ENCODE measurements at regions not wholly inside any gene's neighbourhood (a gene's known extent, or its start where the extent isn't known, plus 50 kb on each side); places are given as distances from the start of the nearest gene placed in this dataset.
"Not testable (repeated sequence)": the region's sequence is repeated elsewhere in the genome, so short reads cannot be mapped to it uniquely, and the experiment has no call there.

- BruUV-seq (replicated peaks): no TSS peak
- Histone ChIP-seq H3K9me2 (ENCODE audit: insufficient read depth) (no peaks in the 10 kb centered on the region), H3K36me3 (ENCODE audit: low read depth) (no peaks in the 10 kb centered on the region), H4K20me1 (ENCODE audit: insufficient read depth) (no peaks in the 10 kb centered on the region), H3K4me1 (replicated peaks; ENCODE audit: insufficient read depth) (no peaks in the 10 kb centered on the region), H3K79me2 (ENCODE audit: low read depth) (no peaks in the 10 kb centered on the region), H3K4me3 (no peak overlapping the region), H2AFZ (no peak overlapping the region), H3K9me3 (ENCODE audit: insufficient read depth, low read depth) (no peaks in the 10 kb centered on the region), H3F3A (ENCODE audit: insufficient read depth, low read depth) (no peaks in the 10 kb centered on the region), H3K4me2 (no peak overlapping the region), H3K27ac (no peak overlapping the region), H3K27me3 (ENCODE audit: insufficient read depth, low read depth) (peaks cover 12% of the 10 kb centered on the region; the same call in 1 of the 2 replicates)
- intact Hi-C loops (cut with micrococcal nuclease; ENCODE audit: unreplicated experiment): no loop called here
- POLR2A ChIA-PET (ENCODE audit: unreplicated experiment): no interaction called here
- CTCF ChIA-PET: no interaction called here
- no peak for DNase-seq
- no peak for TF ChIP-seq EZH2 (IDR thresholded peaks at IDR 0.05; ENCODE audit: low read depth)
- TF ChIP-seq CTCF (conservative IDR thresholded peaks at IDR 0.05): no peak
Measured at GRCh38 chr12:128109636-128110035, 157.3 kb upstream of the TMEM132C start.

- no peak for DNase-seq
- Histone ChIP-seq H3K9me2 (ENCODE audit: insufficient read depth) (no peaks in the 10 kb centered on the region), H3K4me3 (no peak overlapping the region), H3K4me2 (no peak overlapping the region), H3K4me1 (replicated peaks; ENCODE audit: insufficient read depth) (no peaks in the 10 kb centered on the region), H3F3A (ENCODE audit: insufficient read depth, low read depth) (no peaks in the 10 kb centered on the region), H3K27me3 (ENCODE audit: insufficient read depth, low read depth) (peaks cover 12% of the 10 kb centered on the region; the same call in 1 of the 2 replicates), H4K20me1 (ENCODE audit: insufficient read depth) (no peaks in the 10 kb centered on the region), H2AFZ (no peak overlapping the region), H3K36me3 (ENCODE audit: low read depth) (no peaks in the 10 kb centered on the region), H3K79me2 (ENCODE audit: low read depth) (no peaks in the 10 kb centered on the region), H3K9me3 (ENCODE audit: insufficient read depth, low read depth) (no peaks in the 10 kb centered on the region), H3K27ac (no peak overlapping the region)
- TF ChIP-seq CTCF (conservative IDR thresholded peaks at IDR 0.05) (no peak), EZH2 (IDR thresholded peaks at IDR 0.05; ENCODE audit: low read depth) (no peak)
- intact Hi-C loops (cut with micrococcal nuclease; ENCODE audit: unreplicated experiment): no loop called here
- CTCF ChIA-PET: no interaction called here
- no TSS peak for BruUV-seq (replicated peaks)
- POLR2A ChIA-PET (ENCODE audit: unreplicated experiment): no interaction called here
Measured at GRCh38 chr12:128111333-128111732, 155.6 kb upstream of the TMEM132C start.

- ChIA-PET CTCF (no interaction called here), POLR2A (ENCODE audit: unreplicated experiment) (no interaction called here)
- H3K4me1 ChIP-seq (replicated peaks; ENCODE audit: insufficient read depth): no peaks in the 10 kb centered on the region
- H3K27ac ChIP-seq: no peak overlapping the region
- no peak for DNase-seq
- H2AFZ ChIP-seq: no peak overlapping the region
- H3F3A ChIP-seq (ENCODE audit: insufficient read depth, low read depth): no peaks in the 10 kb centered on the region
- no peak overlapping the region for H3K4me2 ChIP-seq
- BruUV-seq (replicated peaks): no TSS peak
- no peak overlapping the region for H3K4me3 ChIP-seq
- H3K79me2 ChIP-seq (ENCODE audit: low read depth): no peaks in the 10 kb centered on the region
- no peaks in the 10 kb centered on the region for H3K36me3 ChIP-seq (ENCODE audit: low read depth)
- TF ChIP-seq EZH2 (IDR thresholded peaks at IDR 0.05; ENCODE audit: low read depth): no peak
- TF ChIP-seq CTCF (conservative IDR thresholded peaks at IDR 0.05): no peak
- no peaks in the 10 kb centered on the region for H3K9me3 ChIP-seq (ENCODE audit: insufficient read depth, low read depth)
- H3K9me2 ChIP-seq (ENCODE audit: insufficient read depth): no peaks in the 10 kb centered on the region
- no peaks in the 10 kb centered on the region for H4K20me1 ChIP-seq (ENCODE audit: insufficient read depth)
- intact Hi-C loops (cut with micrococcal nuclease; ENCODE audit: unreplicated experiment): no loop called here
- H3K27me3 ChIP-seq (ENCODE audit: insufficient read depth, low read depth): peaks cover 12% of the 10 kb centered on the region; the same call in 1 of the 2 replicates
Measured at GRCh38 chr12:128111951-128112350, 155.0 kb upstream of the TMEM132C start.

- H4K20me1 ChIP-seq (ENCODE audit: insufficient read depth); H3K4me3 ChIP-seq; intact Hi-C loops (cut with micrococcal nuclease; ENCODE audit: unreplicated experiment); H3K79me2 ChIP-seq (ENCODE audit: low read depth); H3K9me2 ChIP-seq (ENCODE audit: insufficient read depth); H3F3A ChIP-seq (ENCODE audit: insufficient read depth, low read depth); H3K4me1 ChIP-seq (replicated peaks; ENCODE audit: insufficient read depth); H3K27ac ChIP-seq; H3K4me2 ChIP-seq; H3K36me3 ChIP-seq (ENCODE audit: low read depth); POLR2A ChIA-PET (ENCODE audit: unreplicated experiment); H3K9me3 ChIP-seq (ENCODE audit: insufficient read depth, low read depth); CTCF ChIA-PET; BruUV-seq (replicated peaks); DNase-seq; H2AFZ ChIP-seq: not testable (repeated sequence)
- H3K27me3 ChIP-seq (ENCODE audit: insufficient read depth, low read depth): peaks cover 12% of the 10 kb centered on the region; the same call in 1 of the 2 replicates
Measured at GRCh38 chr12:128113250-128113649, 153.7 kb upstream of the TMEM132C start.
